Endodermal cell (in vitro differentiated cells): ENCODE measurements at regions not wholly inside any gene's neighbourhood (a gene's known extent, or its start where the extent isn't known, plus 50 kb on each side); places are given as distances from the start of the nearest gene placed in this dataset.

ENCODE experiments used
- DNase-seq: peaks from one replicate; pipeline ENCODE4 v3.0.0-alpha.2; 2017
- H3K27ac ChIP-seq: 2 replicates; pipeline ENCODE4 v1.5.1; 2013; ENCODE audit warnings: mild to moderate bottlenecking, low read depth, low read length, moderate library complexity
- H3K27me3 ChIP-seq: 2 replicates; pipeline ENCODE4 v1.6.1; 2013; ENCODE audit warnings: mild to moderate bottlenecking, low read length, moderate library complexity; ENCODE audit not compliant: insufficient read depth, control insufficient read depth, poor library complexity, severe bottlenecking
- H3K36me3 ChIP-seq: 2 replicates; pipeline ENCODE4 v1.7.0; 2013; ENCODE audit warnings: mild to moderate bottlenecking, low read length, moderate library complexity; ENCODE audit not compliant: control insufficient read depth, insufficient read depth
- H3K4me1 ChIP-seq: one replicate; pipeline ENCODE4 v1.7.0; 2013; ENCODE audit warnings: low read length; ENCODE audit not compliant: control insufficient read depth, insufficient read depth
- H3K4me3 ChIP-seq: 2 replicates; pipeline ENCODE4 v1.5.1; 2013; ENCODE audit warnings: mild to moderate bottlenecking, low read length, moderate library complexity
- H3K9ac ChIP-seq: 2 replicates; pipeline ENCODE4 v1.6.1; 2013; ENCODE audit warnings: mild to moderate bottlenecking, low read length, moderate library complexity; ENCODE audit not compliant: poor library complexity, severe bottlenecking; ENCODE audit errors: extremely low read depth
- H3K9me3 ChIP-seq: 2 replicates; pipeline ENCODE4 v1.6.1; 2013; ENCODE audit warnings: mild to moderate bottlenecking, low read length, moderate library complexity; ENCODE audit not compliant: control insufficient read depth
- H3K27ac Mint-ChIP-seq: 2 replicates; pipeline ENCODE4 v1.8.0; 2020; ENCODE audit warnings: mixed read lengths
- H3K27me3 Mint-ChIP-seq: 2 replicates; pipeline ENCODE4 v1.8.0; 2021; ENCODE audit warnings: mild to moderate bottlenecking, mixed read lengths; ENCODE audit not compliant: insufficient read depth
- H3K36me3 Mint-ChIP-seq: 2 replicates; pipeline ENCODE4 v1.8.0; 2020; ENCODE audit warnings: low read depth, mixed read lengths
- H3K4me1 Mint-ChIP-seq: 2 replicates; pipeline ENCODE4 v1.8.0; 2020; ENCODE audit warnings: mixed read lengths
- H3K4me3 Mint-ChIP-seq: 2 replicates; pipeline ENCODE4 v1.8.0; 2020; ENCODE audit warnings: mild to moderate bottlenecking, moderate library complexity, mixed read lengths
- H3K9me3 Mint-ChIP-seq: 2 replicates; pipeline ENCODE4 v1.8.0; 2020; ENCODE audit warnings: mild to moderate bottlenecking, mixed read lengths
- WGBS, 2 experiments: methylation state at CpG; one replicate each; pipeline versions ENCODE4 v1.1.5 to v1.1.7; 2013; ENCODE audit warnings: missing lambda C conversion rate in 2 of 2, mixed read lengths in 1 of 2; ENCODE audit not compliant: insufficient coverage in 1 of 2, insufficient read length in 1 of 2; 5-methylcytosine and 5-hydroxymethylcytosine counted together
- TF ChIP-seq, protein P1 (sequence below): fragments of 200-600 bp; sonication (generic); conservative IDR thresholded peaks from 2 replicates; pipeline ENCODE4 v1.5.0; 2021; ENCODE audit warnings: antibody characterized with exemption, mild to moderate bottlenecking

DNA sequence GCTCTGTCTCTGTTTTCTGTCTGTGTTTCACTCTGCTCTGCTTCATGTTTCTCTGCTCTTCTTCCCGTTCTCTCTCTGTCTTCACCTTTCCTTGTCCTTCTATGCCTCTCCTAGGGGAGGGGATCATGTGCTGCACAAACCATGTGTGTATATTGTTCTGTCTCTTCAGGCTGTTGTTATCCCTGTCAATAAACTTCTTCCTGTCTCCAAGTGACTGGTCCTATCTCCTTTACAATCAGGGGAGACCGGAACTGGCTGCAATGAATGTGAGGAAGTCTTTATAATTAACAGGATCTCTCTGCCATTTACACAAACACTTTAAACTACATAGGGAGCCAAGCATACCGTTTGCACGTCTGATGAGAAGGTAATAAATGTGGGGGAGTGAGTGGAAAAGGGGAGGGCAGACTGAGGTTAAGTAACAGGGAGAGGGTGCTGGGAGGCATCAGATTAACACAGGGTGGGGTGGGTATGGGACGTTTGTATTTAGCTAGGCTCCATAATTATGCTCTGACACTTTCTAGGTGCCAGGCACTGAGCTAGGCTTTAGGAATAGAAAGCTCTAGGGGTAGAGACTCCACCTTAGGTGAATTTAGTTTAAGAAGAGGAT, 626.1 kb downstream of the DHX35 start:
- no peak for DNase-seq
- H3K4me3 ChIP-seq, result no peak overlapping the region
- WGBS, 2 experiments, result 72 to 100% methylated on average over 1 to 5 of the region's 5 CpGs
- no peaks in the 10 kb centered on the region for H3K36me3 Mint-ChIP-seq
- H3K9me3 ChIP-seq, result no peaks in the 10 kb centered on the region
- no peak overlapping the region for H3K4me3 Mint-ChIP-seq
- no peaks in the 10 kb centered on the region for H3K36me3 ChIP-seq
- no peaks in the 10 kb centered on the region for H3K27me3 ChIP-seq
- peaks cover 8% of the 10 kb centered on the region for H3K9me3 Mint-ChIP-seq
- TF ChIP-seq, protein P1, sequence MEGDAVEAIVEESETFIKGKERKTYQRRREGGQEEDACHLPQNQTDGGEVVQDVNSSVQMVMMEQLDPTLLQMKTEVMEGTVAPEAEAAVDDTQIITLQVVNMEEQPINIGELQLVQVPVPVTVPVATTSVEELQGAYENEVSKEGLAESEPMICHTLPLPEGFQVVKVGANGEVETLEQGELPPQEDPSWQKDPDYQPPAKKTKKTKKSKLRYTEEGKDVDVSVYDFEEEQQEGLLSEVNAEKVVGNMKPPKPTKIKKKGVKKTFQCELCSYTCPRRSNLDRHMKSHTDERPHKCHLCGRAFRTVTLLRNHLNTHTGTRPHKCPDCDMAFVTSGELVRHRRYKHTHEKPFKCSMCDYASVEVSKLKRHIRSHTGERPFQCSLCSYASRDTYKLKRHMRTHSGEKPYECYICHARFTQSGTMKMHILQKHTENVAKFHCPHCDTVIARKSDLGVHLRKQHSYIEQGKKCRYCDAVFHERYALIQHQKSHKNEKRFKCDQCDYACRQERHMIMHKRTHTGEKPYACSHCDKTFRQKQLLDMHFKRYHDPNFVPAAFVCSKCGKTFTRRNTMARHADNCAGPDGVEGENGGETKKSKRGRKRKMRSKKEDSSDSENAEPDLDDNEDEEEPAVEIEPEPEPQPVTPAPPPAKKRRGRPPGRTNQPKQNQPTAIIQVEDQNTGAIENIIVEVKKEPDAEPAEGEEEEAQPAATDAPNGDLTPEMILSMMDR, result no peak
- H3K27ac Mint-ChIP-seq, result no peak overlapping the region
- no peak overlapping the region for H3K27ac ChIP-seq
- H3K4me1 Mint-ChIP-seq, result no peaks in the 10 kb centered on the region
- no peaks in the 10 kb centered on the region for H3K27me3 Mint-ChIP-seq
- no peak overlapping the region for H3K9ac ChIP-seq
- H3K4me1 ChIP-seq, result no peaks in the 10 kb centered on the region

DNA sequence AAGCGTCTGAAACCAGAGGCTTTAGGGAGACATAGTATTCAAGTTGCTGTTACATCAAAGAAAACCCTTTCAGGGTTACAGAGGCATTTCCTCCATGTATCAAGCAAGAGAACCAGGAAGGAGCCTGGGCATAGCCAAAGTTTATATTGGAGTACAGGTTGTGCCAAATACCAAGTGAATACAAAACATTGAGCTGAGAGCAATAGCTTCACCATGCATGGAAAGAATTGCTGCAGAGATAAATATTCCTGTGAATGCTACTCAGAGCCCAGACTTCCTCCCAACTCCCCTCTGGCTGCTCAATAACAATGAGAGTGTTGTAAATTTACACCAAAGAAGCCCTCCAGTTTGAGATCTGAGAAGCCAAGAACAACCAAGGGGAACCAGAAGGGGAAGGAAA, 618.9 kb downstream of the DHX35 start:
- no peak overlapping the region for H3K27ac Mint-ChIP-seq
- no peak overlapping the region for H3K9ac ChIP-seq
- DNase-seq, result no peak
- no peaks in the 10 kb centered on the region for H3K36me3 ChIP-seq
- WGBS, 2 experiments, result 96% methylated on average over 1 of the region's 1 CpG; no CpG with 5 or more reads in 1 of the 2 experiments
- no peaks in the 10 kb centered on the region for H3K4me1 Mint-ChIP-seq
- no peaks in the 10 kb centered on the region for H3K36me3 Mint-ChIP-seq
- H3K4me1 ChIP-seq, result no peaks in the 10 kb centered on the region
- no peaks in the 10 kb centered on the region for H3K9me3 ChIP-seq
- H3K4me3 ChIP-seq, result no peak overlapping the region
- no peaks in the 10 kb centered on the region for H3K27me3 Mint-ChIP-seq
- H3K4me3 Mint-ChIP-seq, result no peak overlapping the region
- H3K27ac ChIP-seq, result no peak overlapping the region
- peaks cover 5% of the 10 kb centered on the region for H3K27me3 ChIP-seq
- H3K9me3 Mint-ChIP-seq, result peaks cover 7% of the 10 kb centered on the region
- TF ChIP-seq, protein P1, result no peak

DNA sequence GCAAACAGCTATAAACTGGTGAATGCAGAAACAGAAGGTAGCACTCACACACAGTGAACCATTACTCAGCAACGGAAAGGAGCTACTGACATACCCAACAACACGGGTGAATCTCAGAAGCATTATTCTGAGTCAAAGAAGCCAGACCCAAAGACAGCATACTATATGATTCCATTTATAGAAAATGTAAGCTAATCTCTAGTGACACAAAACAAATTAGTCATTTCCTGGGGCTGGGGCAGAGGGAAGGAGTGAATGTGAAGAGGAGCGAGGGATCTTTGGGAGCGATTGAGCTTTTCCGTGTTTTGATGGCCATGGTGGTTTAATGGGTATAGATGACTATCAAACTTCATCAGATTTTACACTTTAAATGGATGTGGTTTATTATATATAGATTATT, 614.6 kb downstream of the DHX35 start:
- H3K27me3 Mint-ChIP-seq, result no peaks in the 10 kb centered on the region
- H3K36me3 Mint-ChIP-seq, result no peaks in the 10 kb centered on the region
- H3K4me3 Mint-ChIP-seq, result no peak overlapping the region
- peaks cover 3% of the 10 kb centered on the region for H3K4me1 Mint-ChIP-seq
- Histone ChIP-seq H3K4me3 (no peak overlapping the region), H3K4me1 (no peaks in the 10 kb centered on the region), H3K9me3 (peaks cover 6% of the 10 kb centered on the region), H3K27ac (no peak overlapping the region), H3K9ac (no peak overlapping the region), H3K36me3 (no peaks in the 10 kb centered on the region), H3K27me3 (peaks cover 5% of the 10 kb centered on the region)
- DNase-seq, result no peak
- TF ChIP-seq, protein P1, result no peak
- H3K27ac Mint-ChIP-seq, result no peak overlapping the region
- no peaks in the 10 kb centered on the region for H3K9me3 Mint-ChIP-seq
- 96 to 100% methylated on average over 1 to 4 of the region's 5 CpGs for WGBS, 2 experiments
